ENCODE measurements at regions not wholly inside any gene's neighbourhood (a gene's known extent, or its start where the extent isn't known, plus 50 kb on each side); places are given as distances from the start of the nearest gene placed in this dataset.

DNA sequence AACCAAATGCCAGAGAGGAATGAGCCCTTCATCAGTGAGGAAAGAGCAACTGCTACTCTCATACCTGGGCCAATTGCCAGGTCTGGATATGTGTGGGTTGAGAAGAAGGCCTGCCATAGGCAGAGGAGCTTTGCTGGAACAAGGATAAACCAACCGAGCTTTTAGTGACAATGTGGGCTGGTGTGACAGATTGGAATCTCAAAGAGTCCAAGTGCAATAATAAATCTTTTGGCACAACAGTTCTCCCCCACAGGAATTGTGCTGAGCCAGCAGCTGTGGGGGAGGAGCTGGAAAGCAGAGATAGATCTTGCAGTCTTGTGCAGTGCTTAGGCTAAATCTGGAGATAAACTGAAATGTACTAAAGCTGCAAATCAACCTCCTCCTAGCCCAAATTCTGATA is 79.4 kb upstream of the ISX start:
- TF ChIP-seq, protein P1, sequence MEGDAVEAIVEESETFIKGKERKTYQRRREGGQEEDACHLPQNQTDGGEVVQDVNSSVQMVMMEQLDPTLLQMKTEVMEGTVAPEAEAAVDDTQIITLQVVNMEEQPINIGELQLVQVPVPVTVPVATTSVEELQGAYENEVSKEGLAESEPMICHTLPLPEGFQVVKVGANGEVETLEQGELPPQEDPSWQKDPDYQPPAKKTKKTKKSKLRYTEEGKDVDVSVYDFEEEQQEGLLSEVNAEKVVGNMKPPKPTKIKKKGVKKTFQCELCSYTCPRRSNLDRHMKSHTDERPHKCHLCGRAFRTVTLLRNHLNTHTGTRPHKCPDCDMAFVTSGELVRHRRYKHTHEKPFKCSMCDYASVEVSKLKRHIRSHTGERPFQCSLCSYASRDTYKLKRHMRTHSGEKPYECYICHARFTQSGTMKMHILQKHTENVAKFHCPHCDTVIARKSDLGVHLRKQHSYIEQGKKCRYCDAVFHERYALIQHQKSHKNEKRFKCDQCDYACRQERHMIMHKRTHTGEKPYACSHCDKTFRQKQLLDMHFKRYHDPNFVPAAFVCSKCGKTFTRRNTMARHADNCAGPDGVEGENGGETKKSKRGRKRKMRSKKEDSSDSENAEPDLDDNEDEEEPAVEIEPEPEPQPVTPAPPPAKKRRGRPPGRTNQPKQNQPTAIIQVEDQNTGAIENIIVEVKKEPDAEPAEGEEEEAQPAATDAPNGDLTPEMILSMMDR (IDR thresholded peaks at IDR 0.05): no peak
- TF ChIP-seq EZH2phosphoT487 (IDR thresholded peaks at IDR 0.05): no peak
- no peak for TF ChIP-seq EZH2 (IDR thresholded peaks at IDR 0.05)
